Mesenchymal stem cell (in vitro differentiated cells and primary cell): ENCODE measurements at regions not wholly inside any gene's neighbourhood (a gene's known extent, or its start where the extent isn't known, plus 50 kb on each side); places are given as distances from the start of the nearest gene placed in this dataset.
A peak's percentile ranks its signal among the peaks of the same experiment; 100 is the strongest.

Experiments
- DNase-seq: peaks from one replicate; pipeline ENCODE4 v3.0.0-alpha.2; 2013
- H2AFZ ChIP-seq: one replicate; pipeline ENCODE4 v1.6.1; 2013; ENCODE audit warnings: low read depth, mild to moderate bottlenecking, control low read depth, inconsistent platforms, low read length, moderate library complexity
- H2AK5ac ChIP-seq: 2 replicates; pipeline ENCODE4 v1.6.1; 2013; ENCODE audit warnings: low read length, moderate library complexity, mild to moderate bottlenecking, inconsistent platforms; ENCODE audit not compliant: severe bottlenecking
- H2BK120ac ChIP-seq: one replicate; pipeline ENCODE4 v1.6.1; 2013; ENCODE audit warnings: low read depth, mild to moderate bottlenecking, inconsistent platforms, low read length, moderate library complexity
- H2BK12ac ChIP-seq, 2 experiments: one replicate each; pipeline ENCODE4 v1.6.1; 2013; ENCODE audit warnings: inconsistent platforms in 2 of 2, low read length in 2 of 2, mild to moderate bottlenecking in 2 of 2, moderate library complexity in 2 of 2, control low read depth in 1 of 2
- H2BK15ac ChIP-seq: one replicate; pipeline ENCODE4 v1.6.1; 2013; ENCODE audit warnings: mild to moderate bottlenecking, low read depth, inconsistent platforms; ENCODE audit not compliant: poor library complexity, severe bottlenecking
- H2BK5ac ChIP-seq: 2 replicates; pipeline ENCODE4 v1.6.1; 2013; ENCODE audit warnings: low read depth, mild to moderate bottlenecking, low read length, control low read depth, inconsistent platforms; ENCODE audit not compliant: poor library complexity, severe bottlenecking
- H3K14ac ChIP-seq, 2 experiments: one replicate each; pipeline ENCODE4 v1.6.1; 2013; ENCODE audit warnings: inconsistent platforms in 2 of 2, low read length in 2 of 2, control low read depth in 1 of 2, mild to moderate bottlenecking in 1 of 2, moderate library complexity in 1 of 2
- H3K18ac ChIP-seq, 2 experiments: one replicate each; pipeline ENCODE4 v1.6.1; 2013; ENCODE audit warnings: inconsistent platforms in 2 of 2, low read length in 2 of 2, control low read depth in 1 of 2, low read depth in 1 of 2, mild to moderate bottlenecking in 1 of 2
- H3K23ac ChIP-seq, 2 experiments: one replicate each; pipeline ENCODE4 v1.6.1; 2013; ENCODE audit warnings: inconsistent platforms in 2 of 2, low read length in 2 of 2, mild to moderate bottlenecking in 2 of 2, moderate library complexity in 2 of 2, control low read depth in 1 of 2
- H3K27ac ChIP-seq: 2 replicates; pipeline ENCODE4 v1.5.1; 2013; ENCODE audit warnings: mild to moderate bottlenecking, moderate library complexity, low read length, control low read depth, inconsistent platforms; ENCODE audit not compliant: poor library complexity, severe bottlenecking
- H3K27me3 ChIP-seq, 2 experiments: 2 replicates each; pipeline versions ENCODE4 v1.6.1 to v1.7.0; 2013; ENCODE audit warnings: low read length in 2 of 2, mild to moderate bottlenecking in 2 of 2, moderate library complexity in 2 of 2, control low read depth in 1 of 2, inconsistent platforms in 1 of 2; ENCODE audit not compliant: control insufficient read depth in 1 of 2, insufficient read depth in 1 of 2
- H3K36me3 ChIP-seq, 2 experiments: 2 replicates each; pipeline versions ENCODE4 v1.6.1 to v1.7.0; 2013; ENCODE audit warnings: low read length in 2 of 2, control low read depth in 1 of 2, inconsistent platforms in 1 of 2, low read depth in 1 of 2, mild to moderate bottlenecking in 1 of 2; ENCODE audit not compliant: insufficient read depth in 2 of 2, control insufficient read depth in 1 of 2
- H3K4ac ChIP-seq, 2 experiments: one replicate each; pipeline ENCODE4 v1.6.1; 2013; ENCODE audit warnings: inconsistent platforms in 2 of 2, low read length in 2 of 2, mild to moderate bottlenecking in 2 of 2, moderate library complexity in 2 of 2, control low read depth in 1 of 2, low read depth in 1 of 2
- H3K4me1 ChIP-seq: 2 replicates; pipeline ENCODE4 v1.6.1; 2013; ENCODE audit warnings: low read depth, low read length, control low read depth; ENCODE audit not compliant: control insufficient read depth, insufficient read depth
- H3K4me2 ChIP-seq: 2 replicates; pipeline ENCODE4 v1.6.1; 2013; ENCODE audit warnings: low read length, mild to moderate bottlenecking, inconsistent platforms; ENCODE audit not compliant: poor library complexity, severe bottlenecking
- H3K4me3 ChIP-seq, 2 experiments: 2 replicates each; pipeline versions ENCODE4 v1.5.1 to v1.7.0; 2013; ENCODE audit warnings: low read length in 2 of 2, mild to moderate bottlenecking in 2 of 2, control low read depth in 1 of 2, low read depth in 1 of 2; ENCODE audit not compliant: insufficient read depth in 1 of 2
- H3K79me1 ChIP-seq: replicated peaks from 2 replicates; pipeline ENCODE4 v1.6.1; 2013; ENCODE audit warnings: mild to moderate bottlenecking, control low read depth, low read length, inconsistent platforms; ENCODE audit not compliant: poor library complexity, severe bottlenecking
- H3K9ac ChIP-seq: 2 replicates; pipeline ENCODE4 v1.7.0; 2013; ENCODE audit warnings: mild to moderate bottlenecking, low read length, moderate library complexity
- H3K9me3 ChIP-seq: 2 replicates; pipeline ENCODE4 v1.7.0; 2013; ENCODE audit warnings: mild to moderate bottlenecking, low read length; ENCODE audit not compliant: control insufficient read depth
- H4K8ac ChIP-seq: one replicate; pipeline ENCODE4 v1.6.1; 2013; ENCODE audit warnings: inconsistent platforms, mild to moderate bottlenecking, low read length, moderate library complexity
- H4K91ac ChIP-seq: one replicate; pipeline ENCODE4 v1.6.1; 2013; ENCODE audit warnings: mild to moderate bottlenecking, low read length, inconsistent platforms
- WGBS: methylation state at CpG from one replicate; pipeline ENCODE4 v1.1.7; 2013; ENCODE audit warnings: mixed read lengths; 5-methylcytosine and 5-hydroxymethylcytosine counted together

- H3K4me3 ChIP-seq: no peak overlapping the region
- H4K91ac ChIP-seq: no peak overlapping the region
- no peak overlapping the region for H3K4ac ChIP-seq
- 60% methylated on average over 1 of the region's 1 CpG for WGBS
- H2BK120ac ChIP-seq: no peak overlapping the region
- no peaks in the 10 kb centered on the region for H3K9me3 ChIP-seq
- H2BK12ac ChIP-seq: no peak overlapping the region
- H3K14ac ChIP-seq: no peak overlapping the region
- H2BK15ac ChIP-seq: no peak overlapping the region
- no peaks in the 10 kb centered on the region for H3K79me1 ChIP-seq
- H3K27ac ChIP-seq: no peak overlapping the region
- no peaks in the 10 kb centered on the region for H3K4me1 ChIP-seq
- H3K4me2 ChIP-seq: no peak overlapping the region
- H3K27me3 ChIP-seq: no peaks in the 10 kb centered on the region
- H3K9ac ChIP-seq: no peak overlapping the region
- H2BK5ac ChIP-seq: no peak overlapping the region
- no peak overlapping the region for H3K23ac ChIP-seq
- H3K18ac ChIP-seq: no peak overlapping the region
- H2AK5ac ChIP-seq: no peak overlapping the region
- H3K36me3 ChIP-seq: no peaks in the 10 kb centered on the region
- DNase-seq: no peak
- H4K8ac ChIP-seq: no peak overlapping the region
- H2AFZ ChIP-seq: no peak overlapping the region
Observed at GRCh38 chr4:12644261-12644660, 839.9 kb downstream of the RAB28 start.

- Histone ChIP-seq H3K27me3 (peaks cover 0 to 4% of the 10 kb centered on the region in 2 experiments), H3K18ac (no peak overlapping the region), H3K4me3 (no peak overlapping the region), H3K4ac (no peak overlapping the region), H3K4me1 (no peaks in the 10 kb centered on the region), H3K4me2 (no peak overlapping the region), H3K14ac (no peak overlapping the region), H2BK12ac (no peak overlapping the region), H3K36me3 (no peaks in the 10 kb centered on the region), H3K9ac (no peak overlapping the region), H3K27ac (no peak overlapping the region), H2AFZ (no peak overlapping the region), H2BK5ac (no peak overlapping the region), H3K79me1 (no peaks in the 10 kb centered on the region), H2BK120ac (no peak overlapping the region), H3K9me3 (no peaks in the 10 kb centered on the region), H4K91ac (no peak overlapping the region), H3K23ac (no peak overlapping the region), H4K8ac (no peak overlapping the region), H2BK15ac (no peak overlapping the region), H2AK5ac (no peak overlapping the region)
- 73% methylated on average over 4 of the region's 5 CpGs for WGBS
- no peak for DNase-seq
Observed at GRCh38 chr4:12636191-12636590, 847.9 kb downstream of the RAB28 start.

DNA sequence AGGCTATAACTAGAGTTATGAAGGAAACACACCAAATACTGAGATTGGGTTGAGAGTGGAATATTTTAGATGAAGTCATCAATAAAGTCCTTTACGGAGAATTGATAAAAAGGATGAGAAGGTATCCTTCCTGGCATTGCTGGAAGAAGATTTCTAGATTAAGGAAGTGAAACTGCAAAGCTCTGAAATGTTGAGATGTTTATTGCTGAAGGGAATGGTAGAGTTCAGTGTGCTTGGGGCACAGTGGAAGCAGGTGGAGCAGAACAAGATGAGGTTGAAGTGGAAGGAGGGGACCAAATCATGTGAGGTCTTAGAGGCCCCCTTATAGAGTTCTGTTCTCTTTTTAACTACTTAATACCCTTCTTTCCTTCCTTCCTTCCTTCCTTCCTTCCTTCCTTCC is 848.5 kb downstream of the RAB28 start:
- 93% methylated on average over 1 of the region's 1 CpG for WGBS

GRCh38 chr4:12633053-12633651 is 851.0 kb downstream of the RAB28 start:
- Histone ChIP-seq H3K18ac (no peak overlapping the region), H3K4me1 (no peaks in the 10 kb centered on the region), H3K79me1 (no peaks in the 10 kb centered on the region), H3K14ac (no peak overlapping the region), H3K9ac (no peak overlapping the region), H2BK120ac (no peak overlapping the region), H3K27ac (no peak overlapping the region), H4K91ac (no peak overlapping the region), H2BK5ac (no peak overlapping the region), H2BK12ac (no peak overlapping the region), H2AFZ (no peak overlapping the region), H3K23ac (no peak overlapping the region), H3K36me3 (no peaks in the 10 kb centered on the region), H3K4ac (no peak overlapping the region), H3K9me3 (no peaks in the 10 kb centered on the region), H3K27me3 (peaks cover 0 to 6% of the 10 kb centered on the region in 2 experiments), H2AK5ac (no peak overlapping the region), H3K4me2 (no peak overlapping the region), H3K4me3 (no peak overlapping the region), H4K8ac (no peak overlapping the region), H2BK15ac (no peak overlapping the region)
- peak; percentile 57 for DNase-seq
- WGBS: 14% methylated on average over 11 of the region's 15 CpGs

More for the DNA sequence above, 848.5 kb downstream of the RAB28 start:
- H2BK12ac ChIP-seq: no peak overlapping the region
- H4K8ac ChIP-seq: no peak overlapping the region
- no peak overlapping the region for H3K18ac ChIP-seq
- H4K91ac ChIP-seq: no peak overlapping the region
- H3K4me3 ChIP-seq: no peak overlapping the region
- H3K9me3 ChIP-seq: no peaks in the 10 kb centered on the region
- no peak overlapping the region for H2BK15ac ChIP-seq
- no peak overlapping the region for H2BK120ac ChIP-seq
- H3K4me2 ChIP-seq: no peak overlapping the region
- H2AK5ac ChIP-seq: no peak overlapping the region
- no peak overlapping the region for H3K23ac ChIP-seq
- no peak overlapping the region for H3K27ac ChIP-seq
- H3K9ac ChIP-seq: no peak overlapping the region
- no peak overlapping the region for H2BK5ac ChIP-seq
- no peaks in the 10 kb centered on the region for H3K79me1 ChIP-seq
- H3K27me3 ChIP-seq: peaks cover 0 to 6% of the 10 kb centered on the region in 2 experiments
- no peak overlapping the region for H3K14ac ChIP-seq
- no peak for DNase-seq
- no peaks in the 10 kb centered on the region for H3K4me1 ChIP-seq
- H2AFZ ChIP-seq: no peak overlapping the region
- H3K4ac ChIP-seq: no peak overlapping the region
- H3K36me3 ChIP-seq: no peaks in the 10 kb centered on the region
